ENCODE measurements at regions not wholly inside any gene's neighbourhood (a gene's known extent, or its start where the extent isn't known, plus 50 kb on each side); places are given as distances from the start of the nearest gene placed in this dataset.

- TF ChIP-seq POLR2A (IDR thresholded peaks at IDR 0.05) (no peak), CTCF (IDR thresholded peaks at IDR 0.05) (no peak)
These were observed 259.6 kb upstream of the NR4A3 start for GRCh38 chr9:99561961-99562565.
